ENCODE measurements at regions not wholly inside any gene's neighbourhood (a gene's known extent, or its start where the extent isn't known, plus 50 kb on each side); places are given as distances from the start of the nearest gene placed in this dataset.

GRCh38 chr1:230008721-230009120, 58.3 kb upstream of the GALNT2 start:
- TF ChIP-seq POLR2A (IDR thresholded peaks at IDR 0.05; ENCODE audit: low read depth): no peak
- TF ChIP-seq CTCF (IDR thresholded peaks at IDR 0.05): no peak

Measured in esophagus muscularis mucosa (tissue), 3 donors.